ENCODE measurements at regions not wholly inside any gene's neighbourhood (a gene's known extent, or its start where the extent isn't known, plus 50 kb on each side); places are given as distances from the start of the nearest gene placed in this dataset.
"Not testable (repeated sequence)": the region's sequence is repeated elsewhere in the genome, so short reads cannot be mapped to it uniquely, and the experiment has no call there.

DNA sequence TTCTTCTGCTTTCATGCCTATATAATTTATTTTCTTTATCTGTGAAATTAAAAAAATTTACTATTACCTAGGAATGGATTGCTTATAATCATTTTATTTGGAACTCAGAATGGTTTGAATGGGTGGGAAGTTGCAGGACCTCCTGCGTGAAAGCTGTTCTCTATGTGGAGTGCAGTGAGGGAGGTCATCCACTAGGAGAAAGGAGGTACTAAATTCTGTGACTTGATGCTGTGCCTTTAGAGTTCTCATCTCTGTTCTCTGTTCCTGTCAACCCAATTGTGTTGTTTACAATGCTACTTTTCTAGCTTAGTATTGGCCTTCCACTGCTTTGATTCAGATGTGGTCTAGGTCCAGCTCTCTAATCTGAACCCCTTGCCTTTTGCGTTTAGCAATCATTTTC lies 65.0 kb upstream of the HIVEP1 start:
- Mint-ChIP-seq H3K9me3 (ENCODE audit: unreplicated experiment) (no peaks in the 10 kb centered on the region), H3K4me1 (ENCODE audit: insufficient read depth, unreplicated experiment) (no peaks in the 10 kb centered on the region), H3K4me3 (ENCODE audit: unreplicated experiment) (no peak overlapping the region), H3K27me3 (ENCODE audit: insufficient read depth, unreplicated experiment) (no peaks in the 10 kb centered on the region), H3K27ac (ENCODE audit: low read depth, unreplicated experiment) (no peak overlapping the region), H3K36me3 (ENCODE audit: insufficient read depth, unreplicated experiment) (no peaks in the 10 kb centered on the region)
- ChIA-PET POLR2A (interaction anchor here (0.7 kb wide), 1 partner anchor 55 kb away, joined by 4 read pairs; no protein-coding TSS in a partner anchor), CTCF (interaction anchor here (0.7 kb wide), 1 partner anchor 9 kb away, joined by 3 read pairs; no protein-coding TSS in a partner anchor)
- no peak for DNase-seq (ENCODE audit: unreplicated experiment)
- TF ChIP-seq, protein P1, sequence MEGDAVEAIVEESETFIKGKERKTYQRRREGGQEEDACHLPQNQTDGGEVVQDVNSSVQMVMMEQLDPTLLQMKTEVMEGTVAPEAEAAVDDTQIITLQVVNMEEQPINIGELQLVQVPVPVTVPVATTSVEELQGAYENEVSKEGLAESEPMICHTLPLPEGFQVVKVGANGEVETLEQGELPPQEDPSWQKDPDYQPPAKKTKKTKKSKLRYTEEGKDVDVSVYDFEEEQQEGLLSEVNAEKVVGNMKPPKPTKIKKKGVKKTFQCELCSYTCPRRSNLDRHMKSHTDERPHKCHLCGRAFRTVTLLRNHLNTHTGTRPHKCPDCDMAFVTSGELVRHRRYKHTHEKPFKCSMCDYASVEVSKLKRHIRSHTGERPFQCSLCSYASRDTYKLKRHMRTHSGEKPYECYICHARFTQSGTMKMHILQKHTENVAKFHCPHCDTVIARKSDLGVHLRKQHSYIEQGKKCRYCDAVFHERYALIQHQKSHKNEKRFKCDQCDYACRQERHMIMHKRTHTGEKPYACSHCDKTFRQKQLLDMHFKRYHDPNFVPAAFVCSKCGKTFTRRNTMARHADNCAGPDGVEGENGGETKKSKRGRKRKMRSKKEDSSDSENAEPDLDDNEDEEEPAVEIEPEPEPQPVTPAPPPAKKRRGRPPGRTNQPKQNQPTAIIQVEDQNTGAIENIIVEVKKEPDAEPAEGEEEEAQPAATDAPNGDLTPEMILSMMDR (IDR thresholded peaks at IDR 0.05; ENCODE audit: unreplicated experiment): no peak
- no TSS peak for BruUV-seq (replicated peaks)
- intact Hi-C loops (cut with micrococcal nuclease): no loop called here

DNA sequence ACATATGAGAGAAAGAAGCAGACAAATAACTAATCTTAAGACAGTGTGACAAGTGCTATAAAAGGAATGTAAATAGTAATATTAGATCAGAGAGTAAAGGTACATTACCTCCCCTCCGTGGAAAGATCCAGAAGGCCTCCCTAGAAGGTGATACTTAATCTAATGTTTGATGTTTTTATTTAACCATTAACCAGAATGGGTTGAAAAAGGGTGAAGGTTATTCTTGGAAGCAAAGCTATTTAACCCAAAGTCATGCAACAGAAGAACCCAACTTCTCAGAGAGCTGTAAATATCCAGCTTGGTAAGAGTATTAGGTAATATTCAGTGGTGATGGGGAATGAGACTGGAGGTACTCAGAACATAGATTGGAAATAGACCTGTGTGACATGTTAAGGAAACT lies 68.0 kb upstream of the HIVEP1 start:
- no TSS peak for BruUV-seq (replicated peaks)
- H3K9me3 Mint-ChIP-seq (ENCODE audit: unreplicated experiment): no peaks in the 10 kb centered on the region
- H3K36me3 Mint-ChIP-seq (ENCODE audit: insufficient read depth, unreplicated experiment): no peaks in the 10 kb centered on the region
- TF ChIP-seq, protein P1 (IDR thresholded peaks at IDR 0.05; ENCODE audit: unreplicated experiment): no peak
- ChIA-PET CTCF (no interaction called here), POLR2A (interaction anchor here (0.7 kb wide), 1 partner anchor 1375 kb away, joined by 3 read pairs; no protein-coding TSS in a partner anchor)
- intact Hi-C loops (cut with micrococcal nuclease): no loop called here
- H3K27ac Mint-ChIP-seq (ENCODE audit: low read depth, unreplicated experiment): no peak overlapping the region
- H3K27me3 Mint-ChIP-seq (ENCODE audit: insufficient read depth, unreplicated experiment): no peaks in the 10 kb centered on the region
- no peak overlapping the region for H3K4me3 Mint-ChIP-seq (ENCODE audit: unreplicated experiment)
- no peaks in the 10 kb centered on the region for H3K4me1 Mint-ChIP-seq (ENCODE audit: insufficient read depth, unreplicated experiment)
- no peak for DNase-seq (ENCODE audit: unreplicated experiment)

DNA sequence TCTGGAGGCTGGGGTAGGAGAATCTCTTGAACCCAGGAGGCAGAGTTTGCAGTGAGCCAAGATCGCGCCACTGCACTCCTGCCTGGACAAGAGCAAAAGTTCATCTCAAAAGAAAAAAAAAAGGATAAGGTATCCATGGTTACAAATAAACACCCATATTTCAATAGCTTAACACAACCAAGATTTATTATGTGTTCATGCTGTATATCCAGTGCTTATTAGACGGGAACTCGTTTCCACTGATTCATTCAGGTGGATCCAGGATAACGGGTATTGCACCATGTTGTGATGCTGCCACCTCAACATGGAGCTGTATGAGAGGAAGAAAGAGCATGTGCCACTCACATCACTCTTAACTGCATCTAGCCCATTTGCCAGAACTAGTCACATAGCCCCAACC lies 69.1 kb upstream of the HIVEP1 start:
- Mint-ChIP-seq H3K9me3 (ENCODE audit: unreplicated experiment) (no peaks in the 10 kb centered on the region), H3K4me3 (ENCODE audit: unreplicated experiment) (no peak overlapping the region), H3K4me1 (ENCODE audit: insufficient read depth, unreplicated experiment) (no peaks in the 10 kb centered on the region), H3K27ac (ENCODE audit: low read depth, unreplicated experiment) (no peak overlapping the region), H3K36me3 (ENCODE audit: insufficient read depth, unreplicated experiment) (no peaks in the 10 kb centered on the region), H3K27me3 (ENCODE audit: insufficient read depth, unreplicated experiment) (no peaks in the 10 kb centered on the region)
- BruUV-seq (replicated peaks): no TSS peak
- ChIA-PET POLR2A (interaction anchor here (1.1 to 1.3 kb wide), 3 partner anchors 8 to 70 kb away, joined by 3 to 5 read pairs (median 3); no protein-coding TSS in a partner anchor), CTCF (interaction anchor here (1.2 kb wide), 1 partner anchor 13 kb away, joined by 3 read pairs; no protein-coding TSS in a partner anchor)
- TF ChIP-seq, protein P1 (IDR thresholded peaks at IDR 0.05; ENCODE audit: unreplicated experiment): no peak
- intact Hi-C loops (cut with micrococcal nuclease): no loop called here
- no peak for DNase-seq (ENCODE audit: unreplicated experiment)

DNA sequence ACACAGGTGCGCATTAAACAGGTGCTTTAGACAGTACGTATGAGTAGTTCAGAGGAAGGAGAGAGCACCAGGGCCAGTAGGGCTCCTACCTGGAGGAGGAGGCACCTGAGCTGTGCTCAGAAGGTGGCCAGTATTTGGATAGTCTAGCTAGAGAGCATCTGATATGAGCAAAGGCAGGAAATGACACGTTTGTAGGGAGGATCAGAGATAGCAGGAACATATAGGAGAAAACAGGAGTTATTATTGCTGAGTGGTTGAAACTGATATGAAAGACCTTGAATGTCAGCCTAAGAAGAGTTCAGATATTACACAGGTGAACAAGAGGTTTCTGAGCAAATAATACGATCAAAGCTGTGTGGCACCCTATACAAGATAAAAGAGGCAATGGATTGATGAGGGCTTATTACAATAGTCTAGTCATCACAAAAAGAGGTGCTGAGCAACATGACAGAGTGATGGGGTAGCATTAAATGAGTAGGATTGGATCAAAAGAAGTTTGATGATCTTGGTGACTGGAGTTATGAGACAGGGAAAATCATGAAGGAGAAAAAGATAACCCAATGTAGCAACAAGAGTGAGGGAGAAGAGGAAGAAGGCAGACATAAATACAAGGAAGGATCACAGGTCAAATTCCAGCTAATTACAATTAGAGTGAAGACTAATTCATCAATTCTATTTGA lies 69.8 kb upstream of the HIVEP1 start:
- Mint-ChIP-seq H3K9me3 (ENCODE audit: unreplicated experiment) (no peaks in the 10 kb centered on the region), H3K36me3 (ENCODE audit: insufficient read depth, unreplicated experiment) (no peaks in the 10 kb centered on the region), H3K4me1 (ENCODE audit: insufficient read depth, unreplicated experiment) (no peaks in the 10 kb centered on the region), H3K27me3 (ENCODE audit: insufficient read depth, unreplicated experiment) (no peaks in the 10 kb centered on the region), H3K27ac (ENCODE audit: low read depth, unreplicated experiment) (no peak overlapping the region), H3K4me3 (ENCODE audit: unreplicated experiment) (no peak overlapping the region)
- intact Hi-C loops (cut with micrococcal nuclease): no loop called here
- BruUV-seq (replicated peaks): no TSS peak
- ChIA-PET POLR2A (interaction anchor here (1.1 to 1.3 kb wide), 3 partner anchors 8 to 70 kb away, joined by 3 to 5 read pairs (median 3); no protein-coding TSS in a partner anchor), CTCF (interaction anchor here (1.2 kb wide), 1 partner anchor 12 kb away, joined by 3 read pairs; no protein-coding TSS in a partner anchor)
- TF ChIP-seq, protein P1 (IDR thresholded peaks at IDR 0.05; ENCODE audit: unreplicated experiment): no peak
- no peak for DNase-seq (ENCODE audit: unreplicated experiment)

DNA sequence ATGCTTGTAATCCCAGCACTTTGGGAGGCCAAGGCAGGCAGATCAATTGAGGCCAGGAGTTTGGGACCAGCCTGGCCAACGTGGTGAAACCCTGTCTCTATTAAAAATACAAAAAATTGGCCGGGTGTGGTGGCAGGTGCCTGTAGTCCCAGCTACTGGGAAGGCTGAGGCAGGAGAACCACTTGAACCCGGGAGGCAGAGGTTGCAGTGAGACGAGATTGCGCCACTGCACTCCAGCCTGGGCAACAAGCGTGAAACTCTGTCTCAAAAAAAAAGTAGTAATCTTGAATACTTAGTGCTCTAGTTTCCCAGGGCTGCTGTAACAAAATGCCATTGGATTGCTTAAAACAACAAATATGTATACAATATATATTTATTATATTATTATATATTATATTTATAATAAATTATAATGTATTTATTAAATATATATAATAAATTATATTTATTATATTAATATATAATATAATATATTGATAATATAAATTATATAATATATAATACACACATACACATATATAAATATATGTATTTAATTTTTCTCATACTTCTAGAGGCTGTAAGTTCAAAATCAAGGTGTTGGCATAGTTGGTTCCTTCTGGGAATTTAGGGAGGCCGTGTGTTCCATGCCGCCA lies 71.5 kb upstream of the HIVEP1 start:
- H3K4me3 Mint-ChIP-seq (ENCODE audit: unreplicated experiment); BruUV-seq (replicated peaks); CTCF ChIA-PET; H3K4me1 Mint-ChIP-seq (ENCODE audit: insufficient read depth, unreplicated experiment); POLR2A ChIA-PET; H3K9me3 Mint-ChIP-seq (ENCODE audit: unreplicated experiment); intact Hi-C loops (cut with micrococcal nuclease); DNase-seq (ENCODE audit: unreplicated experiment); H3K27me3 Mint-ChIP-seq (ENCODE audit: insufficient read depth, unreplicated experiment); H3K27ac Mint-ChIP-seq (ENCODE audit: low read depth, unreplicated experiment); H3K36me3 Mint-ChIP-seq (ENCODE audit: insufficient read depth, unreplicated experiment): not testable (repeated sequence)

Data from MCF 10A (cell line).